ENCODE measurements at regions not wholly inside any gene's neighbourhood (a gene's known extent, or its start where the extent isn't known, plus 50 kb on each side); places are given as distances from the start of the nearest gene placed in this dataset.

GRCh38 chrX:104334971-104335370 lies 80.2 kb upstream of the ESX1 start:
- TF ChIP-seq, protein P1, sequence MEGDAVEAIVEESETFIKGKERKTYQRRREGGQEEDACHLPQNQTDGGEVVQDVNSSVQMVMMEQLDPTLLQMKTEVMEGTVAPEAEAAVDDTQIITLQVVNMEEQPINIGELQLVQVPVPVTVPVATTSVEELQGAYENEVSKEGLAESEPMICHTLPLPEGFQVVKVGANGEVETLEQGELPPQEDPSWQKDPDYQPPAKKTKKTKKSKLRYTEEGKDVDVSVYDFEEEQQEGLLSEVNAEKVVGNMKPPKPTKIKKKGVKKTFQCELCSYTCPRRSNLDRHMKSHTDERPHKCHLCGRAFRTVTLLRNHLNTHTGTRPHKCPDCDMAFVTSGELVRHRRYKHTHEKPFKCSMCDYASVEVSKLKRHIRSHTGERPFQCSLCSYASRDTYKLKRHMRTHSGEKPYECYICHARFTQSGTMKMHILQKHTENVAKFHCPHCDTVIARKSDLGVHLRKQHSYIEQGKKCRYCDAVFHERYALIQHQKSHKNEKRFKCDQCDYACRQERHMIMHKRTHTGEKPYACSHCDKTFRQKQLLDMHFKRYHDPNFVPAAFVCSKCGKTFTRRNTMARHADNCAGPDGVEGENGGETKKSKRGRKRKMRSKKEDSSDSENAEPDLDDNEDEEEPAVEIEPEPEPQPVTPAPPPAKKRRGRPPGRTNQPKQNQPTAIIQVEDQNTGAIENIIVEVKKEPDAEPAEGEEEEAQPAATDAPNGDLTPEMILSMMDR (IDR thresholded peaks at IDR 0.05; ENCODE audit: low read depth, low read length) = no peak
- H3K4me3 ChIP-seq (replicated peaks in 1 of 2; ENCODE audit: low read depth in 2 of 2, low read length in 2 of 2) = no peak overlapping the region
- DNase-seq (ENCODE audit: low read depth in 2 of 2) = no peak

- H3K4me3 ChIP-seq (replicated peaks in 1 of 2; ENCODE audit: low read depth in 2 of 2, low read length in 2 of 2) = no peak overlapping the region
- DNase-seq (ENCODE audit: low read depth in 2 of 2) = peak; percentile 29 to 71
These were observed 76.2 kb upstream of the ESX1 start for GRCh38 chrX:104330966-104331365.

GRCh38 chrX:104329731-104330130 lies 75.0 kb upstream of the ESX1 start:
- no peak for DNase-seq (ENCODE audit: low read depth in 2 of 2)
- H3K4me3 ChIP-seq (replicated peaks in 1 of 2; ENCODE audit: low read depth in 2 of 2, low read length in 2 of 2) = no peak overlapping the region
- TF ChIP-seq, protein P1 (IDR thresholded peaks at IDR 0.05; ENCODE audit: low read depth, low read length) = no peak

More at GRCh38 chrX:104330966-104331365, 76.2 kb upstream of the ESX1 start:
- TF ChIP-seq, protein P1 (IDR thresholded peaks at IDR 0.05; ENCODE audit: low read depth, low read length) = no peak

DNA sequence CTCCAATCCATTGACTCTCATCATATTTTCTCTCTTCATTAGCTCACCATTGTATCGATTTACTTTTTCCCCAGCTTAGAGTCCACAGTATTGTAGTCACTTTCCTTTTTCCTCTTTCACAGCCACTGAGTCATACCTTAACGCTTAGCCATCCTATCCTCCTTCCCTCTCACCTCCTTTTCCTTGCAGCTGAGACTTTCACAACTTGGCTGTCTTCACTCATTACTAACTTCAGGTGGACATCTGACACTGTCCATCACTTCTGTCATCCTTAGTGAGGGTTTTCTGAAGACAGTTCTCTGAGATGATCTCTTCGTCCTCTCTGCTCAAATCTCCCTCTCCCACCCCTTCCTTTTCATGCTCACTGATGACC lies 70.5 kb upstream of the ESX1 start:
- TF ChIP-seq, protein P1 (IDR thresholded peaks at IDR 0.05; ENCODE audit: low read depth, low read length) = no peak
- no peak overlapping the region for H3K4me3 ChIP-seq (replicated peaks in 1 of 2; ENCODE audit: low read depth in 2 of 2, low read length in 2 of 2)
- peak in 1 of 2 donors; percentile 60 for DNase-seq (ENCODE audit: low read depth in 2 of 2)

DNA sequence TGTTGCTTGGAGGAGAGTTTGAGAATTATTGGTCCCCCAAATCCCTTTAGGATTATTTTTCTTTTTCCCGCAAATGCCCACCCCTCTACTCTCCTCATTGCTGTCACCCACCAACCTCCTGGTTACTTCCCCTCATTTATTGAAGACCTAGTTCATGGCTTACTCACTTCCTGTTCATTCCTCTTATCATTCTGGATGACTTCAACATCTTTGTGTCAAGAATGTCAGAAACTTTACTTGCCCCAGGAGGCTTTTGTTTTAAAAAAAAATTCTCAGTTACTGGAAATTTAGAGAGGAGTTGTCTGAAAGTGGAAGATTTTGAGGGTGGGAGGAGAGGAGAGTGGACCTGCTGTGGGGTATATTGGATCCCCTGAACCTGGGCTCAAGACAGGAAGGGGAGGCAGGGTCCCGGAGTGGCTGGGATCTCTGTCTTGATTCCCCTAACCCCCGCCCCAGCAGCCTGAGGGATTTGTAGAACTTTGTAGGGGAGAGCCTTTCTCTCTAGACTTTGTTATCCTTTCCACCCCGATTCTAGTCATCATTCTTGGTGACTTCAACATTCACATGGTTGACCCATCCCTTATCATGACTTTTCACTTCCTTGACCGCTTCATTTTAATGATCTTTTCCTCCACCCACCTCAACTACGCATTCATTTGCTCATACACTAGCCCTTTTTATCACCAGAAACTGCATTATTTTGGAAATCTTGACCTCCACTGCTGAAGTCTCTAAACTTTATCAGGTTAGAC lies 69.9 kb upstream of the ESX1 start:
- TF ChIP-seq, protein P1 (IDR thresholded peaks at IDR 0.05; ENCODE audit: low read depth, low read length) = no peak
- no peak overlapping the region for H3K4me3 ChIP-seq (replicated peaks in 1 of 2; ENCODE audit: low read depth in 2 of 2, low read length in 2 of 2)
- DNase-seq (ENCODE audit: low read depth in 2 of 2) = no peak

GRCh38 chrX:104319346-104319745 lies 64.6 kb upstream of the ESX1 start:
- DNase-seq (ENCODE audit: low read depth in 2 of 2) = no peak
- H3K4me3 ChIP-seq (replicated peaks in 1 of 2; ENCODE audit: low read depth in 2 of 2, low read length in 2 of 2) = no peak overlapping the region
- TF ChIP-seq, protein P1 (IDR thresholded peaks at IDR 0.05; ENCODE audit: low read depth, low read length) = no peak
